Glutamatergic neuron (in vitro differentiated cells): ENCODE measurements at regions not wholly inside any gene's neighbourhood (a gene's known extent, or its start where the extent isn't known, plus 50 kb on each side); places are given as distances from the start of the nearest gene placed in this dataset.
"Not testable (repeated sequence)": the region's sequence is repeated elsewhere in the genome, so short reads cannot be mapped to it uniquely, and the experiment has no call there.

Experiments
- DNase-seq: peaks from one replicate; pipeline ENCODE4 v3.0.0; 2022
- H3K27ac Mint-ChIP-seq: one replicate; pipeline ENCODE4 v1.8.0; 2020; ENCODE audit warnings: mild to moderate bottlenecking, mixed read lengths, inconsistent platforms; ENCODE audit not compliant: unreplicated experiment
- H3K27me3 Mint-ChIP-seq: one replicate; pipeline ENCODE4 v1.8.0; 2020; ENCODE audit warnings: mild to moderate bottlenecking, moderate library complexity, mixed read lengths, inconsistent platforms; ENCODE audit not compliant: unreplicated experiment
- H3K36me3 Mint-ChIP-seq: one replicate; pipeline ENCODE4 v1.8.0; 2020; ENCODE audit warnings: mild to moderate bottlenecking, mixed read lengths, inconsistent platforms; ENCODE audit not compliant: unreplicated experiment
- H3K4me1 Mint-ChIP-seq: one replicate; pipeline ENCODE4 v1.8.0; 2020; ENCODE audit warnings: mild to moderate bottlenecking, low read depth, mixed read lengths, inconsistent platforms; ENCODE audit not compliant: unreplicated experiment
- H3K4me3 Mint-ChIP-seq: one replicate; pipeline ENCODE4 v1.8.0; 2020; ENCODE audit warnings: mild to moderate bottlenecking, mixed read lengths, inconsistent platforms; ENCODE audit not compliant: unreplicated experiment
- H3K9me3 Mint-ChIP-seq: one replicate; pipeline ENCODE4 v1.8.0; 2020; ENCODE audit warnings: mild to moderate bottlenecking, moderate library complexity, mixed read lengths, inconsistent platforms; ENCODE audit not compliant: unreplicated experiment
- TF ChIP-seq, protein P1 (sequence below): fragments of 200-600 bp; sonication (generic); IDR thresholded peaks from one replicate; pipeline ENCODE4 v1.5.0; 2021; ENCODE audit not compliant: partially characterized antibody, unreplicated experiment

DNA sequence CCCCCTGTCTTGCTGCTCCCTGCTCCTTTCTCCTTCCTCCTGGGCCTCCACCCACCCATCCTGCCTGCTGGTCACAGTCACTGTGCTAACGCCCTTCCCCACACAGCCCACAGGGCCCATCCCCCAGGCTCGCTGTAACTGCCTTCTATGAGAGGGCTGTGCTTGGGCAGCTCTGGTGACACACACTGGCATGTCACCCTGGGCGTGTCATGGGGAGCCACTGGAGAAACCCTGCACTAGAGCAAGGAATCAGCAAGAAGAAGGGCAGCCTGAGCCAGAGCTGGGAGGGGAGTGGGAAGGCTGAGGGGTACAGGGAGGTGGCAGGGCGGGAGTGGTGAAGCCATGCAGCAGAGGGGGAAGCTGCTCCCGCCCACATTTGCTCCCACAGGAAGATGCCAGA lies 128.4 kb upstream of the FOXD4L5 start:
- peaks cover 16% of the 10 kb centered on the region for H3K27me3 Mint-ChIP-seq
- H3K4me3 Mint-ChIP-seq, H3K4me1 Mint-ChIP-seq, DNase-seq, H3K27ac Mint-ChIP-seq, H3K36me3 Mint-ChIP-seq: not testable (repeated sequence)
- H3K9me3 Mint-ChIP-seq = peaks cover 31% of the 10 kb centered on the region

DNA sequence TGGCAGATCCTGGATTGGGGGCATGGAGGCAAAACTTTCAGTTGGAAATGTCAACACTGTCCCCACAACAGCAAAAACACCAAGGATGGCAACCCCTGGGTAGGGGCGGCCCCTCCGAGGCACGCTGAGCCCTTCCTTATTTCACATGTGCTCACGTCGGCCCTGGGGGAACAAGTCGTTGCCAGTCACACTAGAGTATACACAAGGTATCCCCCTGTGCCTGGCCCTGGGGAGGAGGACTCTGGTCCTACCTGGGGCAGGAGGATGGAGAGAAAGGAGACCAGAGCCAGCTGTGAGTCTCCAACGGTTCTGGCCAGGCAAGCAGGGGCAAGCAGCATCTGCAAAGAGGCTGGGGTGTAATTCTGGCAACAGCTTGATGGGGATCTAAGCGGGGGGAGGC lies 126.9 kb upstream of the FOXD4L5 start:
- TF ChIP-seq, protein P1, sequence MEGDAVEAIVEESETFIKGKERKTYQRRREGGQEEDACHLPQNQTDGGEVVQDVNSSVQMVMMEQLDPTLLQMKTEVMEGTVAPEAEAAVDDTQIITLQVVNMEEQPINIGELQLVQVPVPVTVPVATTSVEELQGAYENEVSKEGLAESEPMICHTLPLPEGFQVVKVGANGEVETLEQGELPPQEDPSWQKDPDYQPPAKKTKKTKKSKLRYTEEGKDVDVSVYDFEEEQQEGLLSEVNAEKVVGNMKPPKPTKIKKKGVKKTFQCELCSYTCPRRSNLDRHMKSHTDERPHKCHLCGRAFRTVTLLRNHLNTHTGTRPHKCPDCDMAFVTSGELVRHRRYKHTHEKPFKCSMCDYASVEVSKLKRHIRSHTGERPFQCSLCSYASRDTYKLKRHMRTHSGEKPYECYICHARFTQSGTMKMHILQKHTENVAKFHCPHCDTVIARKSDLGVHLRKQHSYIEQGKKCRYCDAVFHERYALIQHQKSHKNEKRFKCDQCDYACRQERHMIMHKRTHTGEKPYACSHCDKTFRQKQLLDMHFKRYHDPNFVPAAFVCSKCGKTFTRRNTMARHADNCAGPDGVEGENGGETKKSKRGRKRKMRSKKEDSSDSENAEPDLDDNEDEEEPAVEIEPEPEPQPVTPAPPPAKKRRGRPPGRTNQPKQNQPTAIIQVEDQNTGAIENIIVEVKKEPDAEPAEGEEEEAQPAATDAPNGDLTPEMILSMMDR = no peak
- no peak for DNase-seq
- no peak overlapping the region for H3K27ac Mint-ChIP-seq
- peaks cover 38% of the 10 kb centered on the region for H3K9me3 Mint-ChIP-seq
- H3K36me3 Mint-ChIP-seq = peaks cover 14% of the 10 kb centered on the region
- H3K4me3 Mint-ChIP-seq = no peak overlapping the region
- H3K4me1 Mint-ChIP-seq = no peaks in the 10 kb centered on the region
- H3K27me3 Mint-ChIP-seq = peaks cover 23% of the 10 kb centered on the region

DNA sequence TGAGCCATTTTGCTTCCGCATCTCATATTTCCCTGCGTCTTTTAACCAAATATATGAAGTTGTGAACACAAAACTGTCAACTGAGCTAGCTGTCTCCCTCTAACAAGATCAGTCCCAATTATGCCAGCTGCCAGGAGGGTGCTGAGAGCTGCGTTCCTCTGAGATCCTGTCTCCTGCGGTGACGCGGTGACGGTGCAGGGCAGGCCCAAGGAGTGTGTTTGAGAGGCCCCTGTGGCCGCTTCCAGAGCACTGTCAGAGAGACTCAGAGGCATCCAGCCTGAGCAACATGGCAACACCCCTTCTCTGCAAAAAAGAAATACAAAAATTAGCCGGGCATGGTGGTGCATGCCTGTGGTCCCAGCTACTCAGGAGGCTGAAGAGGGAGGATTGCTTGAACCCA lies 126.3 kb upstream of the FOXD4L5 start:
- H3K27ac Mint-ChIP-seq = no peak overlapping the region
- TF ChIP-seq, protein P1 = no peak
- H3K4me3 Mint-ChIP-seq = no peak overlapping the region
- no peaks in the 10 kb centered on the region for H3K4me1 Mint-ChIP-seq
- DNase-seq = no peak
- H3K27me3 Mint-ChIP-seq = peaks cover 23% of the 10 kb centered on the region
- H3K9me3 Mint-ChIP-seq = peaks cover 38% of the 10 kb centered on the region
- H3K36me3 Mint-ChIP-seq = peaks cover 14% of the 10 kb centered on the region

DNA sequence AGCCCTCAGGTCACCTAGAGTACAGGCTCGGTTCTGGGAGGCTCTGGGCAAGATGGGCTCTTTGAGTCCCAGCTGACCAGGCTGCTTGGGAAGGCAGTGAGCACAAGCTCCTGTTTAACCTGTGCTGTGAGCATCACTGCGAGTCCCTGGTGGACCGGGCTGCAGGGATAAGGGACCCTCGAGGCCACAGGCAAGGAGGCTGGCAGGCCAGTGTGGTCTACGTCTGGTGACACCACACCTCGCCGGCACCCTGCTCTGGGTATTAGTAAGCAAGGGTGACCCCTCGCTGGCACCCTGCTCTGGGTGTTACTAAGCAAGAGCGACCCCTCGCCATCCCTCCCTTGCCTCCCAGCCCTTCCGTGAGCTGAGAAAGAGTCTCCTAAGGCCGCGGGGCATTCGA lies 125.9 kb upstream of the FOXD4L5 start:
- Mint-ChIP-seq H3K4me3 (no peak overlapping the region), H3K9me3 (peaks cover 38% of the 10 kb centered on the region), H3K27ac (no peak overlapping the region), H3K36me3 (peaks cover 14% of the 10 kb centered on the region), H3K27me3 (peaks cover 23% of the 10 kb centered on the region), H3K4me1 (no peaks in the 10 kb centered on the region)
- DNase-seq = no peak
- TF ChIP-seq, protein P1 = no peak

DNA sequence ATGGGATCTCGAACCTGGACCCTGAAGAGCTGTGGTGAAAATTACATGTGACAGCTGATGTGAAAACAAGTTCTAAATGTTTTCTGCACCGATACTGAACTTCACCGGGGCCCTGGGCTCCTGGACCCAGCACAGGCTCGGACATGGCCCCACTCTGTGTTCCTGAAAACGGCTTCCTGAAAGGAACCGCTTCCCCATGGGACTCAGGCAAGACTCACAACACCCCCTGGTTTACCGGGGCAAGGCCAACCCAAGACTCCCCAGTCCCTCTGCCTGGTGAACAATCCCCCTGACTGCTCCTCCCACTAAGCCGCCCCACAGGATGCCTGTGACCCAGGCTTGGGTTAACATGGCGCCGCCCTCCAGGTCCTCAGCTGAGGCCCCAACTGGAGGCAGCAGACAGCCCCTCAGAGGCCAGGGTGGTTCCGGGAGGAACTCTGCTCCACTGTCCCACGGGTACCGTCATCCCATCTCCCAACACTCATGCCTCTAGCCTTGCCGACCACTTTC lies 124.5 kb upstream of the FOXD4L5 start:
- Mint-ChIP-seq H3K27me3 (peaks cover 24% of the 10 kb centered on the region), H3K9me3 (peaks cover 32% of the 10 kb centered on the region), H3K27ac (no peak overlapping the region), H3K4me3 (no peak overlapping the region), H3K36me3 (peaks cover 10% of the 10 kb centered on the region), H3K4me1 (no peaks in the 10 kb centered on the region)
- TF ChIP-seq, protein P1 = no peak
- no peak for DNase-seq

DNA sequence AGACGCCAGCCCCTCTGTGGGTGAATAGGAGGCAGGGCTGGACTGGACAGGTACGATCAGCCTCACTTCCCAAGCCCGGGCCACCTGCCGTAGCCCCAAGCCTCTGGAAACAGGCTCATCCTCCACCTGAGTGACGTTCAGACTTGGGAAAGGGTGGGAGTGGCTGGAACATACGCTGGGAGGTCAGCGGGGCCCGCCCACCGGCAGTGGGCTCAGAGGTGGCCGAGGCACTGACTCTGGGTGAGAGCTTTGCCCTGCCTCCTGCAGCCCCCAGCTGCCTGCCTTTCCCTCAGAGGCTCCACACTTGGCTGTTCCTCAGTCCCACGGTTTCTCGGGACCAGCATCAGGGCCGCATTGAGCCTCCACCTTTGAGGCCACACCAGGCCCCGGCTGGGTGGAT lies 123.8 kb upstream of the FOXD4L5 start:
- H3K4me3 Mint-ChIP-seq, H3K36me3 Mint-ChIP-seq, DNase-seq, H3K4me1 Mint-ChIP-seq, H3K27ac Mint-ChIP-seq: not testable (repeated sequence)
- H3K27me3 Mint-ChIP-seq = peaks cover 22% of the 10 kb centered on the region
- H3K9me3 Mint-ChIP-seq = peaks cover 28% of the 10 kb centered on the region

DNA sequence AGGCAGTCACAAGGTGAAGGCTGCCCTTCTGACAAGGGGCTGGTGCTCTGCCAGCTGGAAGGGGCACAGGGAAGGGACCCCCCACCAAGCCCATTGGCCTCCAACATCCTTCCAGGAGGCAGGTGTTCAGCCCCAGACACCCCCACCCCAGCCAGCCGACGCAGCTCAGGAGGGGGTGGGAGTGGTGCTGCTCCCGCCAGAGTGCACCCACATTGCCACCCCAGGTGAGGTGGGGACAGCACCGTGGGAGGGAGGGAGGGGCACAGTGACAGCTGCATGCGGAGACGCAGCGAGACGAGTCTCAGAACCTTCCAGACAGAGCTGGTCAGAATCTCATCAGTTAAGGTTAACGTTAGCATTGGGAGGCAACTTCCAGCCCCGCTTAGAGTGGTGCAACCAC lies 121.6 kb upstream of the FOXD4L5 start:
- H3K27ac Mint-ChIP-seq, H3K4me1 Mint-ChIP-seq, H3K4me3 Mint-ChIP-seq, DNase-seq: not testable (repeated sequence)
- H3K9me3 Mint-ChIP-seq = peaks cover 32% of the 10 kb centered on the region
- H3K36me3 Mint-ChIP-seq = peaks cover 14% of the 10 kb centered on the region
- H3K27me3 Mint-ChIP-seq = peaks cover 14% of the 10 kb centered on the region

DNA sequence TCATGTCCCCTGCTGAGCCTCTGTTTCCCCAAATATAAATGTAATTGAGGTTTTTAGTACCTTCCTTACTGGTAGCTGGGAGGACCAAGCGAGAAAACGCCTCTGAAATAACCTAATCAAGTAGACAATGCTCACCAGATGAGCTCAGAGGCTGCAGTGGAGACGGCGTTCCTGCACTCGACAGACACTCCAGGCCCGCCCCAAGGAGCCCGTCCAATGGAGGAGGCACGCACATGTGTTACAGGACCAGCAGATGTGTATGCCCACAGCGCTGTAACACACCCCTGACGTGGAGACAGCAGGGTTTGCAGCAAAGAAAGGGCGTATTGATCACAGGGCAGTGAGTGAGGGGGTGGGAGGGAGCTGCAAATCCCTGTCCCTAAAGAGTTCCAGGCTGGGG lies 120.8 kb upstream of the FOXD4L5 start:
- H3K27me3 Mint-ChIP-seq = peaks cover 12% of the 10 kb centered on the region
- H3K27ac Mint-ChIP-seq, H3K4me1 Mint-ChIP-seq, H3K4me3 Mint-ChIP-seq, DNase-seq: not testable (repeated sequence)
- H3K9me3 Mint-ChIP-seq = peaks cover 27% of the 10 kb centered on the region
- peaks cover 14% of the 10 kb centered on the region for H3K36me3 Mint-ChIP-seq
